ENCODE measurements at regions not wholly inside any gene's neighbourhood (a gene's known extent, or its start where the extent isn't known, plus 50 kb on each side); places are given as distances from the start of the nearest gene placed in this dataset.

GRCh38 chr4:117533501-117533900 is 448.1 kb upstream of the TRAM1L1 start:
- TF ChIP-seq, protein P1, sequence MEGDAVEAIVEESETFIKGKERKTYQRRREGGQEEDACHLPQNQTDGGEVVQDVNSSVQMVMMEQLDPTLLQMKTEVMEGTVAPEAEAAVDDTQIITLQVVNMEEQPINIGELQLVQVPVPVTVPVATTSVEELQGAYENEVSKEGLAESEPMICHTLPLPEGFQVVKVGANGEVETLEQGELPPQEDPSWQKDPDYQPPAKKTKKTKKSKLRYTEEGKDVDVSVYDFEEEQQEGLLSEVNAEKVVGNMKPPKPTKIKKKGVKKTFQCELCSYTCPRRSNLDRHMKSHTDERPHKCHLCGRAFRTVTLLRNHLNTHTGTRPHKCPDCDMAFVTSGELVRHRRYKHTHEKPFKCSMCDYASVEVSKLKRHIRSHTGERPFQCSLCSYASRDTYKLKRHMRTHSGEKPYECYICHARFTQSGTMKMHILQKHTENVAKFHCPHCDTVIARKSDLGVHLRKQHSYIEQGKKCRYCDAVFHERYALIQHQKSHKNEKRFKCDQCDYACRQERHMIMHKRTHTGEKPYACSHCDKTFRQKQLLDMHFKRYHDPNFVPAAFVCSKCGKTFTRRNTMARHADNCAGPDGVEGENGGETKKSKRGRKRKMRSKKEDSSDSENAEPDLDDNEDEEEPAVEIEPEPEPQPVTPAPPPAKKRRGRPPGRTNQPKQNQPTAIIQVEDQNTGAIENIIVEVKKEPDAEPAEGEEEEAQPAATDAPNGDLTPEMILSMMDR (IDR thresholded peaks at IDR 0.05), result no peak

DNA sequence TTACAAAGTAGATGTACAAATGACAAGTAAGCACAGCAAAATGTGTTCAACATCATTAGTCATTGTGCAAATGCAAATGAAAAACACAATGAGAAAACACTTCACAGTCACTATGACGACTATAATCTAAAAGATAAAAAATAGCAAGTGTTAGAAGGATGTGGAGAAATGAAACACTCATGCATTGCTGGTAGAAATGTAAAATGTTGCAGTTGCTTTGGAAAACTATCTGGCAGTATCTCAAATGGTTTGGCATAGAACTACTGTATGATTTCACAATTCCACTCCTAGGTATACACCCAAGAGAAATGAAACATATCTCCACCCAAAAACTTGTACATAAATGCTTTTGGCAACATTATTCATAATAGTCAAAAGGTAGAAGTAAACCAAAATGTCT is 459.7 kb upstream of the TRAM1L1 start:
- intact Hi-C loops (cut with DNase I), result no loop called here
- TF ChIP-seq, protein P1 (IDR thresholded peaks at IDR 0.05), result no peak
- DNase-seq (no peak), ATAC-seq (no peak)
- no peaks in the 10 kb centered on the region for H3K27me3 ChIP-seq
- no peaks in the 10 kb centered on the region for H3K36me3 ChIP-seq
- no peaks in the 10 kb centered on the region for H3K9me3 ChIP-seq
- no peak overlapping the region for H3K27ac ChIP-seq
- no peak overlapping the region for H3K4me3 ChIP-seq
- no peaks in the 10 kb centered on the region for H3K4me1 ChIP-seq

More at GRCh38 chr4:117533501-117533900, 448.1 kb upstream of the TRAM1L1 start:
- ATAC-seq (no peak), DNase-seq (no peak)
- H3K27ac ChIP-seq, result no peak overlapping the region
- H3K9me3 ChIP-seq, result no peaks in the 10 kb centered on the region
- no peaks in the 10 kb centered on the region for H3K36me3 ChIP-seq
- H3K4me3 ChIP-seq, result no peak overlapping the region
- intact Hi-C loops (cut with DNase I), result no loop called here
- H3K27me3 ChIP-seq, result no peaks in the 10 kb centered on the region
- H3K4me1 ChIP-seq, result no peaks in the 10 kb centered on the region

GRCh38 chr4:117549524-117549923 is 464.1 kb upstream of the TRAM1L1 start:
- peak in 2 of 4 donors; percentile 33 to 55 for DNase-seq
- Histone ChIP-seq H3K36me3 (no peaks in the 10 kb centered on the region), H3K9me3 (no peaks in the 10 kb centered on the region), H3K4me1 (no peaks in the 10 kb centered on the region), H3K4me3 (no peak overlapping the region), H3K27me3 (no peaks in the 10 kb centered on the region), H3K27ac (no peak overlapping the region)
- TF ChIP-seq, protein P1 (IDR thresholded peaks at IDR 0.05), result no peak
- no peak for ATAC-seq
- intact Hi-C loops (cut with DNase I), result no loop called here

GRCh38 chr4:117550085-117550484 is 464.7 kb upstream of the TRAM1L1 start:
- Histone ChIP-seq H3K9me3 (no peaks in the 10 kb centered on the region), H3K4me3 (no peak overlapping the region), H3K36me3 (no peaks in the 10 kb centered on the region), H3K27ac (no peak overlapping the region), H3K4me1 (no peaks in the 10 kb centered on the region), H3K27me3 (no peaks in the 10 kb centered on the region)
- peak in 1 of 4 donors; percentile 5 for DNase-seq
- intact Hi-C loops (cut with DNase I), result no loop called here
- ATAC-seq, result no peak
- TF ChIP-seq, protein P1 (IDR thresholded peaks at IDR 0.05), result no peak

- Histone ChIP-seq H3K4me3 (no peak overlapping the region), H3K27ac (no peak overlapping the region), H3K4me1 (no peaks in the 10 kb centered on the region), H3K27me3 (no peaks in the 10 kb centered on the region), H3K9me3 (no peaks in the 10 kb centered on the region), H3K36me3 (no peaks in the 10 kb centered on the region)
- ATAC-seq, result no peak
- intact Hi-C loops (cut with DNase I), result no loop called here
- peak in 1 of 4 donors; percentile 22 for DNase-seq
- TF ChIP-seq, protein P1 (IDR thresholded peaks at IDR 0.05), result no peak
Measured at GRCh38 chr4:117560329-117560728, 474.0 kb upstream of the NDST3 start.

Measured in left lung (tissue), 4 donors.